T-helper 9 cell (primary cell): ENCODE measurements at regions not wholly inside any gene's neighbourhood (a gene's known extent, or its start where the extent isn't known, plus 50 kb on each side); places are given as distances from the start of the nearest gene placed in this dataset.
"Not testable (repeated sequence)": the region's sequence is repeated elsewhere in the genome, so short reads cannot be mapped to it uniquely, and the experiment has no call there.

Source experiments
- DNase-seq: peaks from one replicate; pipeline ENCODE4 v3.0.0-alpha.2; 2020

GRCh38 chr13:104571893-104572229, 1505.6 kb upstream of the SLC10A2 start:
- no peak for DNase-seq

GRCh38 chr13:104571161-104571892, 1505.1 kb upstream of the SLC10A2 start:
- no peak for DNase-seq

DNA sequence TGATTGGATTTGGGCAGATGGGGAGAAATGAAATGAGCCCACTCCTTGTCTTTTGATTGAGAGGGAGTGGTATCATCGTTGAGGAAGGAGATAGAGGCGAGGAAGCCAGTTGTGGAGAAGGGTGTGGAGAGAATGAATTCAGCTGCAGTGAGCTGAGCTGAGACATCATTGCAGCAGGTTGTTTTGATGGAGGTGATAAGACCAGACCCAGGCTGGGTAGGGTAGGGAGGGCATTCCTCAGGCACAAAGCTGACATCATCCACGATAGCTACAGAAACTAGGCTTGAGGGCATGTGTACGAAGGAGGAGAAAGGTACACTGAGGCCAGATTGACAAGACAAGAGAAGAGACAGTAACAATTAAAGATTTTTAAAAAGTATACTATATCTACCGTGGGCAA, 1500.9 kb upstream of the SLC10A2 start:
- no peak for DNase-seq

DNA sequence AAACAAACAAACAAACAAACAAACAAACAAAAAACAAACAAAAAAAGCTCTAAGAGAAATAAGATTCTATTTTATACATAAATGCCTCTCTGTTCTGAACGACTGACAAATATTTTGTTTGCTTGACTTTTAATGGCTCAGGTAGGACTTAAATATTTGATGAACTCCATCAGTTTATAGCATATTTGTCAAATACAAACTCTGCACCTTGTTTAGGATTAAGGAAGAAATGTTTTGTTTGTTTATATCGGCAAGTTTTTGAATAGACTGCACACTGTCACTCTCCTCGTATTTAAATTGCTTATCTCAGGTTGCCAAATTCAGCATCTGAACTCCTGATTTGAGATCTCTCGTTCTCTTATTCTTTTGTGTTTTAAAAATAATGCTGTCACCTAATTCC, 1499.7 kb upstream of the SLC10A2 start:
- DNase-seq = no peak

DNA sequence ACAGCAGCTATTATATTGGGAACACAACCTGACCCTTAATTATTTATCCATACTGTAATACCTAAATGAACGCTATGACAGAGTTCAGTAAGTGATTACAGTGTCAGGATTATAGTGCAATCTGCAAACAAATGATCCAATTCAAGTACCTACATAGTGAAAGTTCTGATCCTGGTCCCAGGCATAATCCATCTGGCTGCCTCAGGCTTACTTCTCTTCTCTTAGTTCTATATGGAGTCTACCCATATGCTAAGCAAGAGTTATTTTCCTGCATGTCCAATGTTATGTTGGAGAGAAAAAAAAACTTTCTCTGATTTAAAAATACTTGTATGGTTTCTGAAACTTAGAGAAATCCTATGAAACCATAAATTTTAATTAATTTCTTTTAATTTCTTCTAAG, 1487.7 kb upstream of the SLC10A2 start:
- DNase-seq = no peak

GRCh38 chr13:104553186-104553585, 1487.0 kb upstream of the SLC10A2 start:
- no peak for DNase-seq

GRCh38 chr13:104534847-104535246, 1468.6 kb upstream of the SLC10A2 start:
- no peak for DNase-seq

- no peak for DNase-seq
These were observed 1465.9 kb upstream of the SLC10A2 start for GRCh38 chr13:104532132-104532531.

GRCh38 chr13:104530741-104531140, 1464.5 kb upstream of the SLC10A2 start:
- DNase-seq = no peak

GRCh38 chr13:104526561-104526960, 1460.3 kb upstream of the SLC10A2 start:
- DNase-seq = no peak

DNA sequence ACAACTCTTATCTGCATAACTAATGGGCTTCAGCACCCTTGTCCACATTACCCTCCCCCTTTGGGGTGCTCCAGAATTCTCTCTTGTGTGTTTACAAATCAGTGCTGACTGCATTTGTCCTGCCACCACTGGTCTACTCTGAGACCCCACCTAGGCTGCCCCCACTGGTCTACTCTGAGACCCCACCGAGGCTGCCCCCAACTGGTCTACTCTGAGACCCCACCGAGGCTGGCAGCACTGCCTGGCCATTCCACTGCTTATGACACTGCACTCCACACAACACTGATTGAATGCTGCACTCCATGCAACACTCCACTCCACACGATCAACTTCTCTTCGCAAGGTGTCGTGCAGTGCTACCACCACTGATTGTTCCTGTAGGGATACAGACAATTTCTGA, 1459.2 kb upstream of the SLC10A2 start:
- no peak for DNase-seq

DNA sequence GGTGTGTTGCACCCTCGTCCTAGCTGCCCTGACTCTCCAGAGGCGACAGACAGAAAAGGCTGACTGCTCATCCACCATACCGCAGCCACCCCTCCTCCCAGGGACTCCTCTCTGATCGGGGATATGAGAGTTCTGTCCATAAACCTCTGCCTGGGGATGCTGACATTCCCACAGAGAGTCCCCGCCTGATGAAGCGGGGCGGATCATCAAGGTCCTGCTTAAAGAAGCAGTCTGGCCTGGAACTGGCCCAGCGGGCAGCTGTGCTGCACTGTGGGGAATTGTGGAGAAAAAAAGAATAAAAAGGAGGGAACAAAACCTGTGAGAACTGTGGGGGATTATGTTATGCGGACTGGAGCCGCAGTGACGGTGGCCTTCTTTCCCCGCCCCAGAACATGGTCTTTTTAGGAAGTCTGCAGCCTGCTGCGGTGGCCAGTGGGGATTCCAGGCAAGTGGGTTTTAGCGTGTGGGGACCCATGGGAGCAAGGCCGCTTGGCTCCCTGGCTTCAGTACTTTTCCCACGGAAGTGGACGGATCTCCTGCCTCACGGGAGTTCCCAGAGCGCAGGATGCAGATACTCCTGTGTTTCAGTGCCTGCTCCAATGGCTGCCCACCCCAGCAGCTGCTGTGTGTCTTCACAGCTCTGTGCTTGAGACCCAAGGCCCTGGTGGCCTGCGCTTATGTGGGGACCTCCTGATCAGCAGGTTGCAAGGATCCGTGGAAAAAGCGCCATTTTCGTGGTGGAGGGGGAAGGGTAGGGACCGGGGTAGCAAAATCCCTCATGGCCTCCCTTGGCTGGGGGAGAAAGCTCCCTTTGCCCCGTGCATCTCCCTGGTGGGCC, 1456.2 kb upstream of the SLC10A2 start:
- DNase-seq = no peak

DNA sequence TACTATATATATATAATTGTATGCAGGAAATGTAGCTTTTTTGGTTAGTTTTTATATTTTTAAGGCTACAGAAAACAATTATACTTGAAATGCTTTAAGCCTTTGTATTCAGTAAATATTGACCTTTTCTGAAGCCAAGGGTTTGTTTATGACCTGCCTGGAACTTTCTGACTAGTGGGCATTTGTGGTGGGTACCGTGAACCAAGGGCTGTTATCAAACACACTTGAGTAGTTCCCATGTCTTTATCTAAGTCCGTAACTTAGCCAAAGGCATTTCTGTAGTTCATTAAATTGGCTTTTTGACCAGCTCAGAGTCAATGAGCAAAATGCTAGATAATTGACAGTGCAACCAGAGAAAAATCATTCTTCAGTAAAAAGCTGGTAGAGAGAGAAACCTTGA, 1444.2 kb upstream of the SLC10A2 start:
- no peak for DNase-seq

GRCh38 chr13:104493502-104493901, 1427.3 kb upstream of the SLC10A2 start:
- DNase-seq = not testable (repeated sequence)

DNA sequence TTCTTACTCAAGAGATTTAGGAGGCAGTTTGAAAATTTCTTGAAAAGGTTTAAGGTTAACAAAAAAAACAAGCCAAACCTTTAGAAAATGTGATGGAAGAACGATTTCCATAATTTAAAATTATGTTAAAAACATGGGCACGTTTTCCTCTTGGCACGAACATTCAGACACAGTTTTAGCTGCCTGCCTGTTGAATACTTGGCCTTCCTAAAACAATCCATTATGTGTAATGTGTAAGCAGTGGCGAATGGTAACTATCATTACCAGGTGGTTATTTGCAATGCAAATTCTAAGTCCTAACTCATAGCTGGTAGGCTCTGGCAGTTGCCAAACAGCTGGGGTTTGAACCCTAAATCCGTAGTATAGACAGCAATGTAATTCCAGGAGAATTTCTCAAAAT, 1425.7 kb upstream of the SLC10A2 start:
- no peak for DNase-seq

GRCh38 chr13:104487006-104487405, 1420.8 kb upstream of the SLC10A2 start:
- no peak for DNase-seq

GRCh38 chr13:104485571-104485970, 1419.4 kb upstream of the SLC10A2 start:
- no peak for DNase-seq

GRCh38 chr13:104483631-104484030, 1417.4 kb upstream of the SLC10A2 start:
- no peak for DNase-seq

DNA sequence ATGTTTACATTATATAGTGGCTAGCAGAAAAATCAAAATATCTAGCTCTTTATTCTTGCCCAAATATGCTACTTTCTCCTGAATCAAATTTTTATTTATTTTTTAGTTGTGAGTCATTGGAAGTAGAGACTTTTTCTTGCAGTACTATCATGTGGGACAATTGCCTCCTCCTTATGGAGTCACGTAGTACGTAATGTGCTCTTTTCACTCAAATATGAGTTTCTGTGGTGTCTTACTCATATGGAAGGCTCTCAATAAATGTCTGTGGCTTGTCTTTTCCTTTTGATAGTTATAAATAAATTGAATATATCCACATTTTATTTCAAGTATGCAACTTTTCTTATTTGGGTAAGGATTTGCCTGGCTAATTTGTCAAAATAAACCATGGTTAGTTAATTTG, 1411.0 kb upstream of the SLC10A2 start:
- no peak for DNase-seq

DNA sequence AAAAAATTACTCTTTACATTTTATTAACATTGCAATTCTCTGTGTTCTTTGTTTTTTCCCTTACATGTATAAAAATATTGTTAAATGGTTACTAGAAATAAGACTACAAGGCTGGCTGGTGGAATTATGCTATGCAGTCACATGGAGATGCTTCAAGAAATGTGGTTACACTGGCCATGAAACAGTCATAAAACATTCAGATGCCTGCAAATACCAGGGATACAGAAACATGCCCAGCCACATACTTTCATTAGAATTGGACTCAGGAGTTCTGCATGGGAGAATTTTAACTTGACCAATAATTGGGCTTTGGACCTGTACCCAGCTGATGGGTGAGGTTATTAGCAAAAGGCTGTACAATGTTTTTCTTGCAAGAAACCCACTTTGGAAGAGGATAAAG, 1407.7 kb upstream of the SLC10A2 start:
- DNase-seq = no peak

GRCh38 chr13:104466016-104466415, 1399.8 kb upstream of the SLC10A2 start:
- DNase-seq = no peak

DNA sequence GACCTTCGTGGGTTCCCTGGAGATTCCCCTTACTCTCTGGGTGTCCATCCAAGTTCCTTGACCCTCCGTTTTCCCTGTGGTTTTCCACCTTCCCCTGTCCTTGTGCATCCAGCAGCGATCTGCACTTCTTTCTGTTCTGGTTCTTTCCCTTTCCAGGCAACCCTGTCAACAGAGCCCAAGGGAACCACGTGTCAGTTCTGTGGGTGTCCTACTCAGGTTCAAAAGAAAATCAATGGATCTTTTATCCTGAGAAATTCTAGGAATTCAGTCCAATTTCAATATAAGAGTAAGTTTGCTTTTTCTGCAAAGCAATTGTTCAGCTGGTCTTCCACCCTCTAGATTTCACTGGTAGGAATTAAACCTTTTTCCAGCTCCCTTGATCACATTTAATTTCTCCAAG, 1394.8 kb upstream of the SLC10A2 start:
- DNase-seq = no peak

GRCh38 chr13:104460554-104460953, 1394.3 kb upstream of the SLC10A2 start:
- no peak for DNase-seq

DNA sequence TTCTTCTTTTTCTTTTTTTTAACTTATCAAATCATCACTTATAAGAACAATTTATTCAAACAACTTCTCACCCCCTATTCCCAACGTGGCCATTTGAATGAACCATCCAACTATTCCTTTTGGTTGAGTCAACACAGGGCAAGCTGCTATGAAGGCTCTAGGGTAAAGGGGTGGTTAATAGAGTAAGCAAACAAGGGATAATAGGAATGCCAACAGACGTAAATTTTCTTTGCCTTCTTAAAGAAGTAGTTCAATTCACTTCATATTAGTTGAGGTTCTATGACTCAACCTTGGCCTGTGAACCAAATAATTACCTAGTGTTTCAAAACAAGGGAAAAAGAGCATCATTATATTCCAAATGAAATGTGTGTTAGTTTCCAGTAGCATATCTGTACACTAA, 1383.8 kb upstream of the SLC10A2 start:
- no peak for DNase-seq

GRCh38 chr13:104447348-104447747, 1381.1 kb upstream of the SLC10A2 start:
- DNase-seq = no peak
